Right lobe of liver (tissue), 6 donors: ENCODE measurements at regions not wholly inside any gene's neighbourhood (a gene's known extent, or its start where the extent isn't known, plus 50 kb on each side); places are given as distances from the start of the nearest gene placed in this dataset.

Experiments used
- ATAC-seq, 4 donors: fragments of 200-7000 bp; cut with Tn5 transposase; one replicate each; pipeline ENCODE4 v1.9.1; 2020; ENCODE audit warnings: mild to moderate bottlenecking in 4 of 4, moderate library complexity in 4 of 4
- DNase-seq, 3 donors: peaks; one replicate each; pipeline ENCODE4 v3.0.0-alpha.2; 2020
- H3K27ac ChIP-seq, 3 donors: fragments of 200-600 bp; one replicate each; pipeline ENCODE4 v1.8.0; 2022
- H3K27me3 ChIP-seq, 2 donors: fragments of 200-600 bp; one replicate each; pipeline ENCODE4 v1.8.0; 2022
- H3K36me3 ChIP-seq, 4 donors: fragments of 200-600 bp; sonication (generic) in 1 of 4; one replicate each; pipeline versions ENCODE4 v1.5.1 to v1.8.0; 2017 to 2022; ENCODE audit warnings: control low read depth in 1 of 4
- H3K4me1 ChIP-seq, 4 donors: fragments of 200-600 bp; sonication (generic) in 1 of 4; one replicate each; pipeline versions ENCODE4 v1.5.1 to v1.8.0; 2017 to 2022; ENCODE audit warnings: control low read depth in 1 of 4
- H3K4me3 ChIP-seq, 3 donors: fragments of 200-600 bp; one replicate each; pipeline ENCODE4 v1.8.0; 2022
- H3K9me3 ChIP-seq, 4 donors: fragments of 200-600 bp; sonication (generic) in 1 of 4; one replicate each; pipeline versions ENCODE4 v1.5.1 to v1.8.0; 2017 to 2022; ENCODE audit warnings: control low read depth in 1 of 4
- POLR2A ChIP-seq: fragments of 450-650 bp; IDR thresholded peaks from one replicate; pipeline ENCODE4 v1.6.1; 2017; ENCODE audit warnings: antibody characterized with exemption, mild to moderate bottlenecking
- WGBS: methylation state at CpG from one replicate; pipeline ENCODE4 v1.1.6; 2018; ENCODE audit warnings: low coverage, low lambda C conversion rate; ENCODE audit not compliant: insufficient coverage; ENCODE audit errors: missing lambda C conversion rate; 5-methylcytosine and 5-hydroxymethylcytosine counted together
- intact Hi-C, 2 donors: fragments of 100-400 bp; cut with DNase I; formaldehyde crosslinking; loops; one replicate each; pipeline versions ENCODE4 v1.11.2 to v1.14.1; 2022
- TF ChIP-seq, protein P1 (sequence below), 4 donors: fragments of 200-600 bp in 3 of 4; fragments of 450-650 bp in 1 of 4; IDR thresholded peaks; one replicate each; pipeline versions ENCODE4 v1.5.1 to v1.8.0; 2016 to 2022; ENCODE audit warnings: antibody characterized with exemption in 4 of 4, mild to moderate bottlenecking in 2 of 4
- donor health status: DM: no; HTN: yes; CAD: no.
- donor health status: DM: no; HTN: no; CAD: no.
- donor health status: DM: no; HTN: no; CAD: no.
- donor health status: DM: no; HTN: yes; CAD: no.
- donor health status: DM: no; HTN: yes; CAD: no.

DNA sequence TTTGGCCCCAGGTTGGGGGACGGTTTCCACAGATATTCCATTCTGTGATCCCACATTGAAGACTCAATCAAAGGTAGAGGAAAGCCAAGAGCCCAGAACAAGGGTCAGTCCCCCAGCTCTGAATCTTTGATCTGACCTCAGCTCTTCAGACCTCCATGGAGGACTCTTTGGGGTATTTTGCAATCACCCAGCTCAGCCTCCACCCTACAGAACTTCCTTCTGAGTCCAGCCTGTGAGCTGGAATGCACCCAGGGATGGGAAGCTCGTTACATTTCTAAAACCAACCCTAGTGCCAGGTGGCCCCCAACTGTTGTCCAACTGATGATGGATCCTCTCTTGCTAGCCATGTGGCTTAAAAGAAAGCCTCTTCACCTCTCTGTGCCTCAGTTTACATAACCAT, 335.3 kb downstream of the MN1 start:
- Histone ChIP-seq H3K27ac (no peak overlapping the region), H3K9me3 (no peaks in the 10 kb centered on the region), H3K27me3 (no peaks in the 10 kb centered on the region), H3K4me3 (no peak overlapping the region), H3K36me3 (no peaks in the 10 kb centered on the region), H3K4me1 (peaks cover 0 to 10% (median 0%) of the 10 kb centered on the region in 4 donors)
- DNase-seq (no peak), ATAC-seq (no peak)
- TF ChIP-seq, protein P1, sequence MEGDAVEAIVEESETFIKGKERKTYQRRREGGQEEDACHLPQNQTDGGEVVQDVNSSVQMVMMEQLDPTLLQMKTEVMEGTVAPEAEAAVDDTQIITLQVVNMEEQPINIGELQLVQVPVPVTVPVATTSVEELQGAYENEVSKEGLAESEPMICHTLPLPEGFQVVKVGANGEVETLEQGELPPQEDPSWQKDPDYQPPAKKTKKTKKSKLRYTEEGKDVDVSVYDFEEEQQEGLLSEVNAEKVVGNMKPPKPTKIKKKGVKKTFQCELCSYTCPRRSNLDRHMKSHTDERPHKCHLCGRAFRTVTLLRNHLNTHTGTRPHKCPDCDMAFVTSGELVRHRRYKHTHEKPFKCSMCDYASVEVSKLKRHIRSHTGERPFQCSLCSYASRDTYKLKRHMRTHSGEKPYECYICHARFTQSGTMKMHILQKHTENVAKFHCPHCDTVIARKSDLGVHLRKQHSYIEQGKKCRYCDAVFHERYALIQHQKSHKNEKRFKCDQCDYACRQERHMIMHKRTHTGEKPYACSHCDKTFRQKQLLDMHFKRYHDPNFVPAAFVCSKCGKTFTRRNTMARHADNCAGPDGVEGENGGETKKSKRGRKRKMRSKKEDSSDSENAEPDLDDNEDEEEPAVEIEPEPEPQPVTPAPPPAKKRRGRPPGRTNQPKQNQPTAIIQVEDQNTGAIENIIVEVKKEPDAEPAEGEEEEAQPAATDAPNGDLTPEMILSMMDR (IDR thresholded peaks at IDR 0.05): no peak
- intact Hi-C loops: no loop called here
- WGBS: no CpG with 5 or more reads among the region's 2 CpGs

- ATAC-seq (no peak), DNase-seq (no peak)
- Histone ChIP-seq H3K4me1 (peaks cover 0 to 9% (median 0%) of the 10 kb centered on the region in 4 donors), H3K36me3 (no peaks in the 10 kb centered on the region), H3K27me3 (no peaks in the 10 kb centered on the region), H3K27ac (no peak overlapping the region), H3K4me3 (no peak overlapping the region), H3K9me3 (no peaks in the 10 kb centered on the region)
- TF ChIP-seq, protein P1 (IDR thresholded peaks at IDR 0.05): no peak
- TF ChIP-seq POLR2A: no peak
- intact Hi-C loops: no loop called here
- no CpG with 5 or more reads among the region's 7 CpGs for WGBS
Measured at GRCh38 chr22:27466778-27467438, 334.6 kb downstream of the MN1 start.

DNA sequence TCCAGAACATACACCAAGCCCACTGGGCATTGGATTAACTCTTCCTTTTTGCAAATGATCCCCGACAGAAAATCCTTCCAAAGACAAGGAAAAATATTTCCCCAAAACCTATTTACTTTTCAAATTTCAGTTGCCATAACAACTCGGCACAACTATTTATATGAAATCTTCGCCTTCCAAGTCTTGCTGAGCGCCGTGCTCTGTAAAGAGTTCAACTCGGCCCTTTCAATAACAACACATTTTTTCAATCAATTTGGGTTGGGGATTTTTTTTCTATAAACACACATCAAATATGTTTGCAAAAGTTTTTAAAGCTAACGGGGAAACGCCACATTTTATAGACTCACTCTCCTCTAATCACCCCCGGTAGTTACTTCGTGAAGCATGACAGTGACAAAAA, 333.8 kb downstream of the MN1 start:
- Histone ChIP-seq H3K27ac (no peak overlapping the region), H3K27me3 (no peaks in the 10 kb centered on the region), H3K4me3 (no peak overlapping the region), H3K36me3 (no peaks in the 10 kb centered on the region), H3K4me1 (peaks cover 0 to 1% (median 0%) of the 10 kb centered on the region in 4 donors), H3K9me3 (no peaks in the 10 kb centered on the region)
- 76% methylated on average over 10 of the region's 10 CpGs for WGBS
- TF ChIP-seq, protein P1 (IDR thresholded peaks at IDR 0.05): no peak
- no peak for TF ChIP-seq POLR2A
- ATAC-seq (no peak), DNase-seq (no peak)
- intact Hi-C loops: no loop called here

GRCh38 chr22:27468712-27469111, 332.8 kb downstream of the MN1 start:
- H3K27me3 ChIP-seq: no peaks in the 10 kb centered on the region
- TF ChIP-seq POLR2A: no peak
- TF ChIP-seq, protein P1 (IDR thresholded peaks at IDR 0.05): no peak
- WGBS: 83% methylated on average over 2 of the region's 3 CpGs
- no peak overlapping the region for H3K4me3 ChIP-seq
- DNase-seq (no peak), ATAC-seq (no peak)
- intact Hi-C loops: no loop called here
- H3K36me3 ChIP-seq: no peaks in the 10 kb centered on the region
- no peaks in the 10 kb centered on the region for H3K9me3 ChIP-seq
- H3K27ac ChIP-seq: no peak overlapping the region
- H3K4me1 ChIP-seq: no peaks in the 10 kb centered on the region
